Kasumi-1 (cell line): ENCODE measurements at regions not wholly inside any gene's neighbourhood (a gene's known extent, or its start where the extent isn't known, plus 50 kb on each side); places are given as distances from the start of the nearest gene placed in this dataset.

Experiments
- DNase-seq, 2 experiments: peaks; one replicate each; lab custom pipeline; 2025; lab: John Stamatoyannopoulos, UW

GRCh38 chr18:42185486-42185885, 230.5 kb downstream of the PIK3C3 start:
- no peak for DNase-seq

GRCh38 chr18:42187611-42188380, 232.8 kb downstream of the PIK3C3 start:
- DNase-seq, result no peak

- DNase-seq, result no peak
Measured at GRCh38 chr18:42190643-42191042, 235.6 kb downstream of the PIK3C3 start.

GRCh38 chr18:42192251-42193248, 237.5 kb downstream of the PIK3C3 start:
- DNase-seq, result no peak

GRCh38 chr18:42196651-42197050, 241.6 kb downstream of the PIK3C3 start:
- DNase-seq, result no peak

- no peak for DNase-seq
Measured at GRCh38 chr18:42201137-42201536, 246.1 kb downstream of the PIK3C3 start.

- DNase-seq, result no peak
Measured at GRCh38 chr18:42211201-42211600, 256.2 kb downstream of the PIK3C3 start.

- DNase-seq, result no peak
Measured at GRCh38 chr18:42222557-42222956, 267.5 kb downstream of the PIK3C3 start.

GRCh38 chr18:42228581-42228980, 273.5 kb downstream of the PIK3C3 start:
- no peak for DNase-seq

- no peak for DNase-seq
Measured at GRCh38 chr18:42229211-42230210, 274.5 kb downstream of the PIK3C3 start.

- no peak for DNase-seq
Measured at GRCh38 chr18:42230636-42231035, 275.6 kb downstream of the PIK3C3 start.

GRCh38 chr18:42231284-42231683, 276.2 kb downstream of the PIK3C3 start:
- DNase-seq, result no peak

GRCh38 chr18:42231796-42232195, 276.8 kb downstream of the PIK3C3 start:
- DNase-seq, result no peak

GRCh38 chr18:42233908-42234307, 278.9 kb downstream of the PIK3C3 start:
- no peak for DNase-seq

- DNase-seq, result no peak
Measured at GRCh38 chr18:42242758-42243157, 287.7 kb downstream of the PIK3C3 start.

GRCh38 chr18:42245137-42245536, 290.1 kb downstream of the PIK3C3 start:
- no peak for DNase-seq

- no peak for DNase-seq
Measured at GRCh38 chr18:42255908-42256765, 301.1 kb downstream of the PIK3C3 start.

GRCh38 chr18:42258301-42258965, 303.4 kb downstream of the PIK3C3 start:
- no peak for DNase-seq

GRCh38 chr18:42261731-42262130, 306.7 kb downstream of the PIK3C3 start:
- no peak for DNase-seq

GRCh38 chr18:42264497-42264896, 309.5 kb downstream of the PIK3C3 start:
- DNase-seq, result no peak
